PFSK-1 (cell line): ENCODE measurements at regions not wholly inside any gene's neighbourhood (a gene's known extent, or its start where the extent isn't known, plus 50 kb on each side); places are given as distances from the start of the nearest gene placed in this dataset.

Experiments used
- FOXP2 ChIP-seq: optimal IDR thresholded peaks from 2 replicates; pipeline ENCODE3; 2011; ENCODE audit warnings: borderline replicate concordance, control low read depth, inconsistent platforms; ENCODE audit not compliant: insufficient read depth; ENCODE audit errors: extremely low read length, extremely low read depth
- POLR2AphosphoS5 ChIP-seq: IDR thresholded peaks from 2 replicates; pipeline ENCODE4 v1.6.1; 2012; ENCODE audit warnings: low read depth, mild to moderate bottlenecking, control low read depth, low read length, moderate library complexity
- SIN3A ChIP-seq: IDR thresholded peaks from 2 replicates; pipeline ENCODE4 v1.6.1; 2012; ENCODE audit warnings: mild to moderate bottlenecking, low read length, moderate library complexity, borderline replicate concordance; ENCODE audit not compliant: insufficient read depth
- TAF1 ChIP-seq: IDR thresholded peaks from 2 replicates; pipeline ENCODE4 v1.6.1; 2012; ENCODE audit warnings: low read length, control low read depth, borderline replicate concordance; ENCODE audit not compliant: insufficient read depth
- TF ChIP-seq, protein P1 (sequence below), 2 experiments: IDR thresholded peaks; 2 replicates each; pipeline versions ENCODE4 v1.6.1 to v1.8.0; 2011 to 2012; ENCODE audit warnings: low read depth in 2 of 2, low read length in 2 of 2, control low read depth in 1 of 2, inconsistent platforms in 1 of 2, mild to moderate bottlenecking in 1 of 2, moderate library complexity in 1 of 2; ENCODE audit not compliant: insufficient read depth in 1 of 2

DNA sequence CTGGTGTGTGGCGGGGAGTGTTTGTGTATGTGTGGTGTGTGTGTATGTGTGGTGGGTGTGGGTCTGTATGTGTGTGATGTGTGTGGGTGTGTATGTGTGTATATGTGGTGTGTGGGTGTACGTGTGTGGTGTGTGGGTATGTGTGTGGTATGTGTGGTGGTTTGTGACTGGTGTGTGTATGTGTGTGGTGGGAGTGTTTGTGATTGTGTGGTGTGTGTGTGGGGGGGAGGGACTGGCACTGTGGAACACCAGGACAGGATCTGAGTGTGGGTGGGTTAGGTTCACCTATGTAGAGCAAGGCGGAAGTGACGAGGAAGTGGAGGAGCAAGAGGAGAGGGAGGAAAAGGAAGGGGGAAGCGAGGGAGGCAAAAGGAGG, 510.8 kb downstream of the SHQ1 start:
- TF ChIP-seq SIN3A, result no peak
- TF ChIP-seq FOXP2, result no peak
- no peak for TF ChIP-seq POLR2AphosphoS5
- TF ChIP-seq TAF1, result no peak
- TF ChIP-seq, protein P1, sequence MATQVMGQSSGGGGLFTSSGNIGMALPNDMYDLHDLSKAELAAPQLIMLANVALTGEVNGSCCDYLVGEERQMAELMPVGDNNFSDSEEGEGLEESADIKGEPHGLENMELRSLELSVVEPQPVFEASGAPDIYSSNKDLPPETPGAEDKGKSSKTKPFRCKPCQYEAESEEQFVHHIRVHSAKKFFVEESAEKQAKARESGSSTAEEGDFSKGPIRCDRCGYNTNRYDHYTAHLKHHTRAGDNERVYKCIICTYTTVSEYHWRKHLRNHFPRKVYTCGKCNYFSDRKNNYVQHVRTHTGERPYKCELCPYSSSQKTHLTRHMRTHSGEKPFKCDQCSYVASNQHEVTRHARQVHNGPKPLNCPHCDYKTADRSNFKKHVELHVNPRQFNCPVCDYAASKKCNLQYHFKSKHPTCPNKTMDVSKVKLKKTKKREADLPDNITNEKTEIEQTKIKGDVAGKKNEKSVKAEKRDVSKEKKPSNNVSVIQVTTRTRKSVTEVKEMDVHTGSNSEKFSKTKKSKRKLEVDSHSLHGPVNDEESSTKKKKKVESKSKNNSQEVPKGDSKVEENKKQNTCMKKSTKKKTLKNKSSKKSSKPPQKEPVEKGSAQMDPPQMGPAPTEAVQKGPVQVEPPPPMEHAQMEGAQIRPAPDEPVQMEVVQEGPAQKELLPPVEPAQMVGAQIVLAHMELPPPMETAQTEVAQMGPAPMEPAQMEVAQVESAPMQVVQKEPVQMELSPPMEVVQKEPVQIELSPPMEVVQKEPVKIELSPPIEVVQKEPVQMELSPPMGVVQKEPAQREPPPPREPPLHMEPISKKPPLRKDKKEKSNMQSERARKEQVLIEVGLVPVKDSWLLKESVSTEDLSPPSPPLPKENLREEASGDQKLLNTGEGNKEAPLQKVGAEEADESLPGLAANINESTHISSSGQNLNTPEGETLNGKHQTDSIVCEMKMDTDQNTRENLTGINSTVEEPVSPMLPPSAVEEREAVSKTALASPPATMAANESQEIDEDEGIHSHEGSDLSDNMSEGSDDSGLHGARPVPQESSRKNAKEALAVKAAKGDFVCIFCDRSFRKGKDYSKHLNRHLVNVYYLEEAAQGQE (IDR thresholded peaks at IDR 0.05; ENCODE audit: insufficient read depth in 1 of 2, low read depth in 2 of 2, low read length in 2 of 2), result no peak

DNA sequence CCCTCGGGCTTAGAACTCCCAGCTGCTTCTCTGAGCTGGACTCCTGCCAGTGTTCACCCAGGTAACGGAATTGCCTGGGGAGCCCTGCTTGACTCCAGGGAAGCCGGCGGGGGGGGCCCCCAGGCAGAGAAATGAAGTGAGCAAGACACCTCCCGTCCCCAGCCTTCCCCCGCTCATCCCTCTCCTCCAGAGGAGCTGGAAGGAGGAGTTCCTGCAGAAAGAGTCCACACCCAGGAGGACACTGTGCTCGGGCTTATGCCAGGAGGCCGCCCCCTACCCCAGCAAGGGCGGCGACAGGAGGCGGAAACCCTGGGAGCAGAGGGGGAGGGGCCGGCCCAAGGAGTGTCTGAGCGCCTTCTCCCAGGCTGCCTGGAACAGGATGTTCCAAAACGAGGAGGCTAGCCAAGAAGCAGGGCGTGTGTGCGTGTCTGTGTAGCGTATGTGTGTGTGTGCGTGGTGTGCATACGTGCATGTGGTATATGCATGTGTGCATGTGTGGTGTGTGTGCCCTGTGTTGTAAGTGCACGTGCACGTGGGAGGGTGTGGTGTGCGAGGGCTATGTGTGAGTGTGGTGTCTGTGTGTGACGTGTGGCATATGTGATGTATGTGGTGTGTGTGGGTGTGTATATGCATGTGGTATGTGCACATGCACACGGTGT, 511.3 kb downstream of the SHQ1 start:
- no peak for TF ChIP-seq SIN3A
- TF ChIP-seq, protein P1 (IDR thresholded peaks at IDR 0.05; ENCODE audit: insufficient read depth in 1 of 2, low read depth in 2 of 2, low read length in 2 of 2), result no peak
- peak; percentile 44 for TF ChIP-seq FOXP2

DNA sequence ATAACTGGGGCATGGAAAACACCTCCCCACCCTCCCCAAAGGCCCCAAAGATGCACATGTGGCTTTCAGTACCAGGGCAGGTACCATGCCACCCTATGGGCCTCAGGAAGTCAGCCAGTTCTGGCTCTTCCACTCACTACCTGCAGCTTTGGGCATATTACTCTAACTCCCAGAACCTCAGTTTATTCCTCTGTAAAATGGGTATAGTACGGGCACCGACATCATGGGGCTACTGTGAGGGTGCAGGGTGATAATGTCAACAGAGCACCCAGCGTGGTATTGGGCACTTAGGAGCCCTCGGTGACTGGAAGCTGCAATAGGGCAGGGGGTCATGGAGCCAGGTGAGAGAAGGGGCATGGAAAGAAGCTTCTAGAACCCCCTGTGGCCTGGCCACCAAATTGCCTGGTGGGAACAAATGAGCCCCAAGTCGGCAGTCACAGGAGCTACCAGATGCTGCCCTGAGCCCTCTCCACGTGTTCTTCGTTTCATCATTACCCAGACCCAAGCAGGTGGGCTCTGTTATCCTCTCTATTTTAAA, 512.1 kb downstream of the SHQ1 start:
- TF ChIP-seq FOXP2, result no peak

DNA sequence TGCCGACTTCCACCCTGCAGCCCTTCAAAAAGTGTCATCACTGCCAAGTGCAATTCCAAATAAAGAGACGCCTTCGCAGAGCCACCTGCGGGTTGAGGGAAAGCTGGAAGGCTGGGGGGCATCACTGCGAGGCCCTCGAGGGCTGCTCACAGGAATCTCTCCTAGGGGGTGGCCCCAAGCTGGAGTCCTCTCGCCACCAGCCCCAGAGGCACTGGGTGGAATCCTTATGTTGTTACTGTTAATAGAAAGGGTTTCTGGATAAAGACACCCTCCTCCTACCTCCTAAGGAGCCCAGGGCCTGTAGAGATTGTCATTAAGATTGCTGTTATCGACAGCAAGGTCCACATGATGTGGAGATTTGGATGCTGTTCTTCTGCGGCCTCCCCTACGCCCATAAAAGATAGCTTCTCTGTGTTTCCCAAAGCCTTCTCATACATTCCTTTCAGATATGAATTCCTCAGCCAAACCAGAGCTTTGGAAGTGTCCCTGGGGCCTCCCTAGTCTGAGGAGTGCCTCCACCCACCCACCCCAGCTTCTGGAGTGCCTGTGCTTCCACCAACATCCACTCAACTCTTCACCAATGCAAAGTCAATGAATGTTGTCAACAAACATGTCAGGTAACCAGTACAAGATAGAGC, 512.7 kb downstream of the SHQ1 start:
- no peak for TF ChIP-seq POLR2AphosphoS5
- TF ChIP-seq SIN3A, result no peak
- no peak for TF ChIP-seq TAF1
- TF ChIP-seq FOXP2, result no peak
- TF ChIP-seq, protein P1 (IDR thresholded peaks at IDR 0.05; ENCODE audit: insufficient read depth in 1 of 2, low read depth in 2 of 2, low read length in 2 of 2), result no peak

DNA sequence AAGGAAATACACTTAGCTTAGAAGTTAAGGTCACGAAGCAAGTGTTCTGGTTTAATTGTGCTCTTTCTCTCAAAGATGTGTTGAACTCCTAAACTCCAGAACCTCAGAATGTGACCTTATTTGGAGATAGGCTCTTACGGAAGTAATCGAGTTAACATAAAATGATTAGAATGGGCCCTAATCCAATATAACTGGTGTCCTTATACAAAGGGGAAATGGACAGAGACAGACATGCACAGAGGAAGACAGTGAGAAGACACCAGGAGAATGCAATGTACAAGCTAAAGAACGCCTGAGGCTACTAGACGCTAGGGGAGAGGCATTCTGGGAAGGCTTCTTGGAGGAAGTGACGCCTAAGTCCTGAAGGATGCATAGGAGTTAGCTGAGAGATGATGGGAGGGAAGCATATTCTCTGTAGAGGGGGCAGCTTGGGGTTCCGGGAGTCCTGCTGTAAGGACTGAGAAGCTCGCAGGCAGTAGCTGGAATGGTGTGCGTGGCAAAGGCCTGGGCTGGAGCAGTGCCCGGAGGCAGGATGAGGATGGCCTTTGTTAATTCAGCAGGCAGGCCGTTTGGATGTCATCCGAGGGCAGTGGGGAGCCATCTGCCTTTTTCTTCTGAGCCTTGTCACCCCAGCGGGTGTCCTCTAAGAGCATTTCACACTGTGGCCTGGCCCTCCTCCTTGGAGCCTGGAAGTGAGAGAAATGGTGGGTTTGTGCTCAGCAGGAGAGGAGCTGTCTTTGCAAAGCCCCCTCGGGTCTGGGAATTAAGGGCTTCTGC, 513.4 kb downstream of the SHQ1 start:
- TF ChIP-seq POLR2AphosphoS5 (no peak), FOXP2 (no peak), SIN3A (no peak), TAF1 (no peak)
- TF ChIP-seq, protein P1 (IDR thresholded peaks at IDR 0.05; ENCODE audit: insufficient read depth in 1 of 2, low read depth in 2 of 2, low read length in 2 of 2), result no peak
